ENCODE measurements at regions not wholly inside any gene's neighbourhood (a gene's known extent, or its start where the extent isn't known, plus 50 kb on each side); places are given as distances from the start of the nearest gene placed in this dataset.

DNA sequence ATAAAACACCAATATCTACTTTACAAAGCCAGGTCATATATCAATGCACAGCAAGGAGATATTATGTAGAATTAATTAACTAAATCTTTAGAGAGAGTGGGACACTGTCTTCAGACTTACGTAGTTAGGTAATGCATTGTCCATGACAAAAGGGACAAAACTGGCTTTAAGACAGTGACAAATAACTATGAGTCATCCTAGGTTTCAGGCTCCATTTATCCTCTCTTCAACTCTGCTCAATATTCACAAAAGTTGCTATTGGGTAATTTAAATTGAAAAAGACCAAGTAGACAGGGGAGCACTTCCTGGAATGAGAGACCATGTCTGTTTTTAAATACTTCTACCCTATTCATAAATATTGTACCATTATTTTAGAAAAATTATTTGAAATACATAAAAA is 464.5 kb downstream of the ARL4A start:
- no peak for DNase-seq (ENCODE audit: low read depth)
- H3K4me3 ChIP-seq (ENCODE audit: low read depth, low read length) = no peak overlapping the region
- TF ChIP-seq, protein P1, sequence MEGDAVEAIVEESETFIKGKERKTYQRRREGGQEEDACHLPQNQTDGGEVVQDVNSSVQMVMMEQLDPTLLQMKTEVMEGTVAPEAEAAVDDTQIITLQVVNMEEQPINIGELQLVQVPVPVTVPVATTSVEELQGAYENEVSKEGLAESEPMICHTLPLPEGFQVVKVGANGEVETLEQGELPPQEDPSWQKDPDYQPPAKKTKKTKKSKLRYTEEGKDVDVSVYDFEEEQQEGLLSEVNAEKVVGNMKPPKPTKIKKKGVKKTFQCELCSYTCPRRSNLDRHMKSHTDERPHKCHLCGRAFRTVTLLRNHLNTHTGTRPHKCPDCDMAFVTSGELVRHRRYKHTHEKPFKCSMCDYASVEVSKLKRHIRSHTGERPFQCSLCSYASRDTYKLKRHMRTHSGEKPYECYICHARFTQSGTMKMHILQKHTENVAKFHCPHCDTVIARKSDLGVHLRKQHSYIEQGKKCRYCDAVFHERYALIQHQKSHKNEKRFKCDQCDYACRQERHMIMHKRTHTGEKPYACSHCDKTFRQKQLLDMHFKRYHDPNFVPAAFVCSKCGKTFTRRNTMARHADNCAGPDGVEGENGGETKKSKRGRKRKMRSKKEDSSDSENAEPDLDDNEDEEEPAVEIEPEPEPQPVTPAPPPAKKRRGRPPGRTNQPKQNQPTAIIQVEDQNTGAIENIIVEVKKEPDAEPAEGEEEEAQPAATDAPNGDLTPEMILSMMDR (IDR thresholded peaks at IDR 0.05; ENCODE audit: insufficient read depth, low read depth, low read length) = no peak

DNA sequence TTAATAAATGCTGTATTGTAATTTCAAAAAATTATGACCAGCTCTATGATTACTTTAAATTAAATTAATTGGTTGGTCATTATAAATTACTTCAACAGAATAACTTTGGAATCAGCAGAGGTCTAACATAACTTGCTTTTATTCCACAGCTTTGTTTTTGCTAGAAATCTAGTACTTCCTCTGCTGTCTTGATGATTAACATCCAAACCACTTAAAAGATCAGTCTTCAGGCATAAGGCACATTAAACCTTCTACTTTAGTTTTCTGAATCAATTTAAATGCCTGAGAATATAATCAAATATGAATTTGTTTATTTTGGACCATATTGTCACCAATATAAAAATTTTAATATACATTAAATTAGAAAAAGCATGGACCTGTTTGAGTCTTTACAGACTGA is 465.3 kb downstream of the ARL4A start:
- DNase-seq (ENCODE audit: low read depth) = no peak
- no peak overlapping the region for H3K4me3 ChIP-seq (ENCODE audit: low read depth, low read length)
- TF ChIP-seq, protein P1 (IDR thresholded peaks at IDR 0.05; ENCODE audit: insufficient read depth, low read depth, low read length) = no peak

DNA sequence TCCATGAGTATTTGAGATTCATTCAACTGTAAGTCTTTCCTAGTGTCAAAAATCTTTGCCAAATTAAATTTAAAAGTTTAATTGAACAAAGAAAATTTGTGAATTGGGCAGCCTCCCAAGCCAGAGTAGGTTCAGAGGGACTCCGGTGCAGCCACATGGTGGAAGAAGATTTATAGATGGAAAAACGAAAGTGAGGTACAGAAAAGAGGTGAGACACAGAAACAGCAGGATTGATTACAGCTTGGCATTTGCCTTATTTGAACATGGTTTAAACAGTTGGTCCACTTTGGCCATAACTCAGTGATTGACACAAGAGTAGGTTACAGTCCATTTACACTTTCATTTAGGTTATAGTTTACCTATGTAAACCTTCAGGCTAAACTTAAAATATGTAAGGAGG is 465.8 kb downstream of the ARL4A start:
- H3K4me3 ChIP-seq (ENCODE audit: low read depth, low read length) = no peak overlapping the region
- no peak for DNase-seq (ENCODE audit: low read depth)
- TF ChIP-seq, protein P1 (IDR thresholded peaks at IDR 0.05; ENCODE audit: insufficient read depth, low read depth, low read length) = no peak

DNA sequence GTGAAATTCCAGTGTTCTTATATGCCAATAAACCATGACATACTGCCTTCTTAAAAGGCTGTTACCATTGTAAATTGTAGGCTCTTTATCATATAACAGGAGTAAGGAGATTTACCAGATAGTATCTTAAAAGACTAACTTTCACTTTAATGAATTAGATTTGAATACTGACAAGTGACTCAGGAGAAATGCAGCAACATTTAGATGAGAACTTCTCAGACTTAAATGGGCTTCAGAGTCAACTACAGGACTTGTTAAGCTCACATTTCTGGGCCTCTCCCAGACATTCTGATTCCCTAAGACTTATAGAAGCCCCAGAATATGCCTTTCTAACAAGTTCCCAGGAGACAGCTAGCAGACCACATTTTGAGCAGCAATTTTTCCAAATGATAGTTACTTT is 466.3 kb downstream of the ARL4A start:
- no peak for DNase-seq (ENCODE audit: low read depth)
- H3K4me3 ChIP-seq (ENCODE audit: low read depth, low read length) = no peak overlapping the region
- TF ChIP-seq, protein P1 (IDR thresholded peaks at IDR 0.05; ENCODE audit: insufficient read depth, low read depth, low read length) = no peak

DNA sequence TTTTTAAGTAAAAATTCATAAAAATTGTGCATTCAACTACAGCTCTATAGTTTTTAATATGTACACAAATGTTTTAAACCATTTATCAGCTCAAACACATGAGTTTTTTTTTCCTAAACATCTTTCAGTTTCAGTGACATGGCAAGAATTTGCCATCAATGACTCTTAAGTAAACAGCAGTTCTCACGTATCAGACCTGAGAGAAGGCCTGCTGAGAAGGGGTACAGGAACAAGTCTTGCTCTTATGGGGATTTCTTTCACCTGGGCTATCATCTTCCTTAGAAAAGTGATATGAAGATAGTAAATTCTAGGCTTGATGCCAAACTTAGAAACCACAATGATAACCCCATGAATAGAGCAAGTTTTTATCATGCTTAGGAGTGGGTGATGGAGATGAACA is 467.8 kb downstream of the ARL4A start:
- TF ChIP-seq, protein P1 (IDR thresholded peaks at IDR 0.05; ENCODE audit: insufficient read depth, low read depth, low read length) = no peak
- no peak overlapping the region for H3K4me3 ChIP-seq (ENCODE audit: low read depth, low read length)
- peak; percentile 12 for DNase-seq (ENCODE audit: low read depth)

DNA sequence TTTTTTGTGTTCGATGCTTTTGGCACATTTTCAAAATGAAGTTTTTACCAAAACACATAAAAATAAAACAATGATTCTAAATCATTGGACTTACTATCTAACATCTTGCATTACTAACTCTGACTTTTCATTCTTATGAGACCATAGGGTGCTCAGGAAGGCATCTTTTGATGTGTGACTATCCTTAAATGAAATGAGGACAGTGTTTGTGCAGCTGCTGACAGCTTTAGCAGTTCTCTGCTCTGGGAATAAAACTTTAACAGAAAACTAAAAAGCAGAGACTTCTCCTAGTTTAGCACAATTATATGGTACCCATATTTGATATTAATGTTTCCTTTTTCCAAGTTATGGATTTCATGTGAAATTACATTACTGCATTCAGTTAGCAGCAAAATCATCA is 471.6 kb downstream of the ARL4A start:
- TF ChIP-seq, protein P1 (IDR thresholded peaks at IDR 0.05; ENCODE audit: insufficient read depth, low read depth, low read length) = no peak
- DNase-seq (ENCODE audit: low read depth) = no peak
- H3K4me3 ChIP-seq (ENCODE audit: low read depth, low read length) = no peak overlapping the region

DNA sequence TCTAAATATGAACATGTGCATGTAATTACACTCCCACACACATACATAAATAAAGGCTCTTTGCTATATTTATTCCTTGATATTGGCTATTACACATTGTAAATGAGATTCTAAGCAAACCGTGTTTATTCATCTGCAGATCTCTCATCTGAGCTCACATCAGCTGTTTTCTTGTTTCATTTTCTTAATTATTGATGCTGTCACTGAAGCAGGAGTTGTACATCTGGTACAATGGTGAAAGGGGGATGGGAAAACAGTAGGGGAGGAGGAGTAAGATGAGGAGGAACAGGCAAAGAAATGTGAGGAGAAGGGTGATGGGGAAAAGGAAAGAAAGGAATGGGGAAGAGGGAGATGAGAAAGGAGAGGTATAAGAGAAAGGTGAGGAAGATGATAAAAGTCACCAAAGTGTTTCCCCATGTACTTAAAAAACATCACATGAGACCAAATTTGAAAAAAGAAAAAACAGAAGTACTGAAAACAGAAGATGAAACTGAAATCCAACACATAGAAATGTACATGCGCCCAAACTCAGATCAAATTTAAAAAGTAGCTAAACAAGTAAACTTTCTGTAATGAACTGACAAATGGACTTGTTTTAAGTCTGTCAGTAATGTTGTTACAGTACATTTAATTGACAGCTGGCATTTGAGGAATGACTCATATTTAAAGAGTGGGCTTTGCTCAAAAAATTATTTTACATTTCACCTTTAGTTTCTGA is 472.2 kb downstream of the ARL4A start:
- H3K4me3 ChIP-seq (ENCODE audit: low read depth, low read length) = no peak overlapping the region
- no peak for DNase-seq (ENCODE audit: low read depth)
- TF ChIP-seq, protein P1 (IDR thresholded peaks at IDR 0.05; ENCODE audit: insufficient read depth, low read depth, low read length) = no peak
